Mucosa of descending colon (tissue), 3 donors: ENCODE measurements at regions not wholly inside any gene's neighbourhood (a gene's known extent, or its start where the extent isn't known, plus 50 kb on each side); places are given as distances from the start of the nearest gene placed in this dataset.

Experiments
- ATAC-seq: fragments of 200-7000 bp; cut with Tn5 transposase; one replicate; pipeline ENCODE4 v1.9.1; 2020; ENCODE audit warnings: mild to moderate bottlenecking, moderate library complexity
- DNase-seq, 3 donors: peaks; one replicate each; pipeline ENCODE4 v3.0.0-alpha.2; 2020
- H3K36me3 ChIP-seq: fragments of 200-600 bp; one replicate; pipeline ENCODE4 v1.8.0; 2021; ENCODE audit warnings: low read depth, mild to moderate bottlenecking
- H3K4me1 ChIP-seq: fragments of 200-600 bp; one replicate; pipeline ENCODE4 v1.8.0; 2021; ENCODE audit warnings: low read depth, mild to moderate bottlenecking
- H3K4me3 ChIP-seq: fragments of 200-600 bp; one replicate; pipeline ENCODE4 v1.8.0; 2021; ENCODE audit warnings: mild to moderate bottlenecking
- H3K9me3 ChIP-seq: fragments of 200-600 bp; one replicate; pipeline ENCODE4 v1.8.0; 2021; ENCODE audit warnings: mild to moderate bottlenecking
- intact Hi-C, 2 donors: fragments of 100-400 bp; cut with DNase I in 1 of 2; cut with micrococcal nuclease in 1 of 2; formaldehyde crosslinking; loops; one replicate each; pipeline versions ENCODE4 v1.11.0 to v1.11.1; 2022; cut with DNase I, micrococcal nuclease
- TF ChIP-seq, protein P1 (sequence below): fragments of 200-600 bp; IDR thresholded peaks from one replicate; pipeline ENCODE4 v1.8.0; 2022; ENCODE audit warnings: antibody characterized with exemption, mild to moderate bottlenecking
- donor health status: DM: no; HTN: no; CAD: no; lungs with moderate emphysema.
- donor health status: DM: no; HTN: no; CAD: no.
- donor health status: DM: no; HTN: yes; CAD: no.

DNA sequence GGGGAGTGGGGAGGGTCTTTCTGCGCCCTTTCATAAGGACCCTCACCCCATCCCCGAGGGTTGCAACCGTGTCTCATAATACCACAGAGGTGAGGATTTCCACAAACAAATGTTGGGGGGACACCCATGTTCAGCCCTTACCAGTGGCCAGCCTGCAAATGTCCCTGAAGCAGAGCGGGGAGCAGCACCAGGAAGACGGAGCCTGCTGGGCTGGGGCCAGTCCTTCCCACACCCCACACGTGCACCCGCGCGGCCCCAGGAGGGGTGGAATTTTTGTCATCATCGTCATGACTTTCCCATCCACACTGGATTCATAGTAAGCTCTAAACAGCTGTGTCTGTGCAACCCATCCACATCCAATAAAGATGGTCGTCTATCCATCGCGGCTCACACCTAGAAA lies 409.8 kb downstream of the BRD1 start:
- ATAC-seq (no peak), DNase-seq (no peak)
- intact Hi-C loops = no loop called here
- TF ChIP-seq, protein P1, sequence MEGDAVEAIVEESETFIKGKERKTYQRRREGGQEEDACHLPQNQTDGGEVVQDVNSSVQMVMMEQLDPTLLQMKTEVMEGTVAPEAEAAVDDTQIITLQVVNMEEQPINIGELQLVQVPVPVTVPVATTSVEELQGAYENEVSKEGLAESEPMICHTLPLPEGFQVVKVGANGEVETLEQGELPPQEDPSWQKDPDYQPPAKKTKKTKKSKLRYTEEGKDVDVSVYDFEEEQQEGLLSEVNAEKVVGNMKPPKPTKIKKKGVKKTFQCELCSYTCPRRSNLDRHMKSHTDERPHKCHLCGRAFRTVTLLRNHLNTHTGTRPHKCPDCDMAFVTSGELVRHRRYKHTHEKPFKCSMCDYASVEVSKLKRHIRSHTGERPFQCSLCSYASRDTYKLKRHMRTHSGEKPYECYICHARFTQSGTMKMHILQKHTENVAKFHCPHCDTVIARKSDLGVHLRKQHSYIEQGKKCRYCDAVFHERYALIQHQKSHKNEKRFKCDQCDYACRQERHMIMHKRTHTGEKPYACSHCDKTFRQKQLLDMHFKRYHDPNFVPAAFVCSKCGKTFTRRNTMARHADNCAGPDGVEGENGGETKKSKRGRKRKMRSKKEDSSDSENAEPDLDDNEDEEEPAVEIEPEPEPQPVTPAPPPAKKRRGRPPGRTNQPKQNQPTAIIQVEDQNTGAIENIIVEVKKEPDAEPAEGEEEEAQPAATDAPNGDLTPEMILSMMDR = no peak
- no peaks in the 10 kb centered on the region for H3K4me1 ChIP-seq
- no peaks in the 10 kb centered on the region for H3K9me3 ChIP-seq
- no peak overlapping the region for H3K4me3 ChIP-seq
- H3K36me3 ChIP-seq = no peaks in the 10 kb centered on the region

GRCh38 chr22:49417326-49417725 lies 410.3 kb downstream of the BRD1 start:
- H3K9me3 ChIP-seq = no peaks in the 10 kb centered on the region
- H3K4me1 ChIP-seq = no peaks in the 10 kb centered on the region
- DNase-seq (no peak), ATAC-seq (no peak)
- TF ChIP-seq, protein P1 = no peak
- H3K4me3 ChIP-seq = no peak overlapping the region
- no peaks in the 10 kb centered on the region for H3K36me3 ChIP-seq
- intact Hi-C loops = no loop called here

DNA sequence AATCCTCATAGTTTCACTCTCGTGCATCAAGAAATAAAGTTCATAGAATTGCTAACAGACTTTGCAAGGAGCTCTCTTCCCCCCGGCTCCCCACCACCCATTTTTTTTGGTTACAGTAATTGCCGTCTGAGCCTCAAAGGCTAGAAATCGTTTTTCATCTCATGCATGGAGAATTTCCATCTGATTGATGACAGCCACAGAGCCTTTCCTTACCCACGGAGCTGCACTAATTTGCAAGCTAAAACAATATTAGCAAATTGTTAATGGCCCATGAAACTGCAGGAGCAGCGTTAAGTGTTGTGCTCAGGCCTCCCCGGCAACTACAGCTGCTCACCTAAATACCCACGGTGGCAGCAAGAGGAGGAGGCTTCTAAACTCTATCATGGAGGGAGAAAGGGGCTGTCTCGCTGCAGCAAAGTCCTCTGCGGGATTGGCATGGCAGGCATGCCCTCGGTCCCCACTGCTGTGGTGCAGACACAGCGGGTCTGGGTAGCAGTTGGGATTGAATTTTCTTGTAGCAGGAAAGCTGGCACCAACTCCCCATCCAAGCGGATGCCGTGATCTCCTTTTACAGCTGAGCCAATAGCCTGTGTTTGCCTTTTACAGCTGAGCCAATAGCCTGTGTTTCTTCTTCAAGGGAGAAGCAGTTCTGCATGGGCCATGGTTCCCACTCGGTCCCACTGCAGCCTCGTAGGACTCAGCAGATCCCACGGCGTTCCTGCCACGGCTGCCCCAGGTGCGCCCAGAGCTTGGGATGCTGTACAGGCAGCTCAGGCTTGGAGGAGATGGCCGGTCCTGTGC lies 412.3 kb downstream of the BRD1 start:
- H3K9me3 ChIP-seq = no peaks in the 10 kb centered on the region

GRCh38 chr22:49413551-49413950 lies 414.1 kb downstream of the BRD1 start:
- intact Hi-C loops = no loop called here
- Histone ChIP-seq H3K4me1 (no peaks in the 10 kb centered on the region), H3K4me3 (no peak overlapping the region), H3K9me3 (no peaks in the 10 kb centered on the region), H3K36me3 (no peaks in the 10 kb centered on the region)
- peak in 1 of 3 donors; percentile 10 for DNase-seq
- TF ChIP-seq, protein P1 = no peak
- ATAC-seq = no peak

More for the DNA sequence above, 412.3 kb downstream of the BRD1 start:
- no peaks in the 10 kb centered on the region for H3K36me3 ChIP-seq
- TF ChIP-seq, protein P1 = no peak
- ATAC-seq (no peak), DNase-seq (no peak)
- no peaks in the 10 kb centered on the region for H3K4me1 ChIP-seq
- H3K4me3 ChIP-seq = no peak overlapping the region
- intact Hi-C loops = no loop called here

GRCh38 chr22:49413146-49413545 lies 414.5 kb downstream of the BRD1 start:
- intact Hi-C loops = no loop called here
- no peaks in the 10 kb centered on the region for H3K9me3 ChIP-seq
- TF ChIP-seq, protein P1 = no peak
- H3K4me3 ChIP-seq = no peak overlapping the region
- no peak for ATAC-seq
- H3K36me3 ChIP-seq = no peaks in the 10 kb centered on the region
- DNase-seq = peak in 1 of 3 donors; percentile 6
- no peaks in the 10 kb centered on the region for H3K4me1 ChIP-seq
